GM18519 (cell line): ENCODE measurements at regions not wholly inside any gene's neighbourhood (a gene's known extent, or its start where the extent isn't known, plus 50 kb on each side); places are given as distances from the start of the nearest gene placed in this dataset.

Experiments
- ATAC-seq: cut with Tn5 transposase; IDR thresholded peaks from one replicate; pipeline ENCODE4 v1.9.1; 2021; ENCODE audit warnings: mild to moderate bottlenecking, moderate library complexity; ENCODE audit not compliant: unreplicated experiment, low FRiP score

DNA sequence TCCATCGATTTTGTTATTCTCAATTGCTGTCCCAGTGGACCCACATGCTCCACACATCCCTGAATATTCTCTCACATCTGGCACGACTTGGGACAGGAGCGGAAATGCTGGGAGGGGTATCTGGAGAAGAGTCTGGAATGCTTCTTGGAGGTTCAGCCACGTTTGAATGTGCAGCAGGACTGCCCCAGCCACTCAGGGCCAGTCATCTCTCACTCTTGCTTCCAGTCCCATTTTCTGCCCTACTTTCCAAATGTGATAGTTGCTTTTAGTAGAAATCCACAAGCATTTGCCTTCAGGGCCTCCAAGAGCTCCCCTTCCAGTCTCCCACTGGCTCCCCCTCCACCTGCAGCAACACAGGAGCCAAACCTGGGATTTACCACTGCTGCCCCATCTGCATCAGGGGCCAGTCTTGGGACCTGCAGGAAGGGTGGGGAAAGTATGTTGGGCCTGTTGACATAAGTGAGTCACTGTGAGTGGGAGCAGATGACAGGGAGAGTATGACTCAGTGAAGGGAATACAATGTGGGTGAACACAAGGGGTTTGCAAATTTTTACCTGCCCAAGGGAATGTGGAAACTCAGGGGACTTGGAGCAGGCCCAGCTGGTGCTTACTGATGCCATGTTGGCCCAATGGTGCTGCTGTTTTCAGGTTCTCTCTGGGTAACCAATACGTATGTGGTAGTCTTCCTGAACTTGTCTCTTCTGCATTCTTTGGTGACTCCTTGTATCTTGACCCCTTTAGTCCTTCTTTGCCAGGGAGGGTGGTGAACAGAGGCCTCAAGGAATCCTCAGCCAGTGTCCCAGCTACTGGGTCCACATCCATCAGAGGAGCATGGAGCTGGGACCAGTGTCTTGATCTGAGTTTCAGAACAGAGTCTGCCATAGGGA lies 78.8 kb upstream of the CRHR1 start:
- no peak for ATAC-seq

DNA sequence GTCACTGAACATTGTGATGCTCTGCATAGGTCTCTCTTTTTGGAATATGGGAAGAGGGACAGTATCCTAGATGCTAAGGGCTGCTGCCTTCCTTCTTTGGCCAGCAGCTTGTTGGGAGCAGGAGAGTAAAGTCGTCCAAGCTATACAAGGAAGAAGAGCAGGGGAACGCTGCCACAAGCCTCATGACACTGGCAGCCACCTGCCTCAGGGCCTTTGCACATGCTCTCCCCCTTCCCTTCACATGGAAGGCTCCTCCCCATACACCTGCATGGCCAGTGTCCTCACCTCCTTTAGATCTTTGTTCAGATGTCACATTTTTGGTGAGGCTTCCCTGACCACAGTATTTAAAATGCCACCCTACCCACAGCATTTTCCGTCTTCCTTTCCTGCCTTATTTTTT lies 78.1 kb upstream of the CRHR1 start:
- ATAC-seq, result no peak

DNA sequence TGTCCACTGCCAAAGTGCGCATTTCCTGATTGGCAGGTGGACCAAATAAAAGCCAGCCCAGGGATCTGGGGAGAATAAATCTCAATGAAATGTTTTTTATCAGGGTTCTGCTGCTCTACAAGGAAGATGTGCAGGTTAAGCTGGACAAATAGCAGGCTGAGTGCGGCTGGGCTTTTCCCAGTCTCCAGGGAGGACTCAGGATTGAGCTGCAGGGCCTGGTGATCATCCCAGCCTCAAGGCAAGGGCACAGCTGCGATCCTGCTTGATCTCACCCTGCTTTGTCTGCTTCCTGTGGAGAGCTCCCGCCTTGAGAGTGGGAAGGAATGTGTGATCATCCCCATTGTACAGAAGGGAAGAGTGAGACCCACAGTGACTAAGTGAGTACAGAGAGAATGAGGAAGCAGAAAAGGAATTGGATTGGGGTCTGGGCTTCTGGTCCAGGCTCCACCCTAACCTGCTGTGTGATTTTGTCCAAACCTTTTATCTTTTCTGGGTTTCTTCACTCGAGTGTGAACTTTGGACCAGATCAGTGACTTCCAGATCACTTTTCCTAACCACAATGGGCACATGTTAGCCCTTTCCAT lies 75.3 kb upstream of the CRHR1 start:
- no peak for ATAC-seq

DNA sequence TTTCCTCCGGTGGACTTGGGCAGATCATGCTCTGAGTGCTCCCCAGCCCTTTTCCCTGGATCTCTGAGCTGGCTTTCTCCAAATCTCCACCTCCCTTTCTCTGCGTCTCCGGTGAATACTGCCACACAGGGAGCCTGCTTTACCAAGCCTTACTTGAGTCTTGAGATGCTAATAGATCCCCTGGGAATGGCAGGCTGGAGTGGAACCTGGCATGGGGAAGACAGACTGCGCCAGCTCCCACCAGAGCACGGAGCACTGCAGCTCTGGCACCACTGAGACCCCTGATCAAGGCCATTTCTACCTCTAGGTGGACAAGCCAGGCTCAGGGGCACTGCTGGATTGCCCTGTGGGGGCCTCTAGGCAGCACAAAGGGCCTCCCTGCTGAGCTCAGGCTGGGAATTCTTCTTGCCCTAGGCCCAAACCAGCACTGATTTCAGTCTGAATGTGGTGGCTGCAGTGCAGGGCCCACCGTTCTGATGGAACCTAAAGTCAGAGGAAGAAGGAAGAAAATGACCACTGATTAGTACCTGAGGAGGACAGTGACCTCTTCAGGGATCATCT lies 74.3 kb upstream of the CRHR1 start:
- no peak for ATAC-seq

DNA sequence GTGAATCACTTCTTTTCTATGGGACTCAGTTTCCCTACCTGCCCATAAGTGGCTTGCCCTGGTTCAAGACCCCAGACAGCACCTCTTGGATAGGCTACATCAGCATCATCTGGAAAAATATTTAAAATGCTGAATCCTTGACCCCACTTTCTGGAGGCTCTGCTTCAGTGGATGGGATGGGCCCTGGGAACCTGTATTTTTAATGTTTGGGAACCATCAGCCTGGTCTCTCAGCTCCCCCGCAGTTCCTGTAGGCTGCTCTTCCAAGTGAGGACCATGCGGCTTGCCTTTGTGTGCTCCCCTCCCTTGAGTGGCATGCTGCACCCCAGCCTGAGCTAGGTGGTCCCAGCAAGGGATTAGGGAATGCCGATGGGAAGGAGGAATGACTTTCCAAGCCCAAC lies 68.3 kb upstream of the CRHR1 start:
- no peak for ATAC-seq

DNA sequence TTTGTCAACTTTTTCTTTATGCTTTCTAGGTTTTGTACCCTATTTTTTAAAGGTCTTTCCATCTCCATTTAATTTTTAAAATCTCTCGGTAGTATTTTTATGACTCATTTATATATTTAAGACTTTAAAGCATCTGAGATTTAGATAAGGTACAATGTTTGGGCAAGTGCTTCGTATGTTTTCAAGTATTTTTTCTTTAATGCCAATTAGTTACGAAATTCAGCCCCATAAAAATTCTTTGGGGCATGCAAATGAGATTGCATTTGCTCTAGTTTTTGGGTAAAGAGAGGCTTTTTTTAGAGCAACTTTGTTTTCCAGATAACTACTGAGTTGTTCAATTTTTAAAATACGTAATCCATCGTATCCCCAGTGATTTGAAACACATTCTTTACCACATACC lies 65.3 kb upstream of the CRHR1 start:
- ATAC-seq, result no peak

DNA sequence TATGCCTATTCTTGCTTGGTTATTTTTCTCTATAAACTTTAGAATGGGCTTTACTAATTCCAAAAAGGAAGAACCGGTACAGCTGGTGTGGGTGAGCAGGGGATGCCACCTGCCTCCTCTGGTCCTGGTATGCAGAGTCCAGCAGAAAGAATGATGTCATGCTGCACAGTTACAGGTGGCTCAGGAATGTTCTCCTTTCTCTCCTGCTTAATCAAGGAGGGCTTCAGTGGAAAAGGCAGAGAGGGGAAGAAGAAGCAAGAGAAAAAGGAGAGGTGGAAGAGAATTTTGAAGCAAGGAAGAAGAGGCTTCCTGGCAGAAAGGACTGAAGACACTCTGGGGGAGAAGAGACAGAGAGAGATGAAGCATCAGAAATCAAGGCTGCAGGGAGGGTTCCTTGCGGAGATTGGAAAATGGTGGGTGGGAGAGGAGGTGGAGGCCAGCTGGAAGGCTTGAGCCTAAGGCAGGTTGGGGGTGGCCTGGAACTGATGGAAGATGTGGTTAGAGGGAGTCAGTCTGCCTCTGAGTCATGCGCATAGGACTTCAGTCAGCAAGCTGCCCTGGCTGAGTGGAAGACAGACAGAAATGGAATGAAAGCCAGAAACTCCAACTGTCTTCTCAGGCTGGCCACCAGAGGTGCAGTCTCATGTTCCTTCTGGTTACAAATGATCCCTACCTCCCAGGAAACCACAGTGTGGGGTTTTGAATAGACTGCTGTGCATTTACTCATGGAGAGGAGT lies 64.6 kb upstream of the CRHR1 start:
- ATAC-seq, result no peak

DNA sequence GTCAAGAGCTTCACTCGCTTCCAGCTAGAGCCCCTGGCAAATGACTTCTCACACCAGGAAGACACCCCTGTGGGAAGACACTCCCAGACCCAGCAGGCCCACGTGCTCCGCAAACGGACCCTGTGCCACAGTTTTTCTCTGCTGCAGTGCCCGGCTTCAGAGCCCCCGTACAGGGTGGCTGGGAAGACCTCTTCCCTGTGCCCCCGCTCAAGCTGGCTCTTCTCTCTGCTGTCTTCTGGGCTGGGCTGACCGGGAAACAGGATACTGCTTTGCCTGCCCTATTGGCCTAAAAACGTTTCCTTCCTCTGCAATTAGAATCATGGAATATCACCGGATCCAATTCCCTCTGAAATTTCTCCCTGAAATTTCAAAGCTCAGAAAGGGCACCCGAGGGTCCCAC lies 63.7 kb upstream of the CRHR1 start:
- ATAC-seq, result no peak

DNA sequence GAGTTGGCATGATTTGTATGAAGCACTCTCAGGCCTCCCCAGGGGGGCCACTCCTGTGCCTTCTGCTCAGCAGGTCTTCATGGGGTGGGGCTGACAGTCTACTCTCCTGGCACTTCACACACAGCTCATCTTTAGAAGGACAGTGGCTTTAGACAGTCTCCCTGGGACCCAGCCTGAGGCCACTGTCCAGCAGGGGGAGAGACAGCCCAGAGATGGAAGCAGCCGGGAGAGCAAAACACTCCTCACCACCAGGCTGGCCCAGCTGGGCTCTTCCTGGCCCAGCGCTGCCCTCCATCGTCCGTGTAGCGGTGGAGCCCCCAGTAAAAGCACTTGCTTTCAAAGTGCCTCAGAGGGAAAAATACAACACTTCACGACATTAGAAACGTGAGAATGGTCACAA lies 62.0 kb upstream of the CRHR1 start:
- ATAC-seq, result no peak

DNA sequence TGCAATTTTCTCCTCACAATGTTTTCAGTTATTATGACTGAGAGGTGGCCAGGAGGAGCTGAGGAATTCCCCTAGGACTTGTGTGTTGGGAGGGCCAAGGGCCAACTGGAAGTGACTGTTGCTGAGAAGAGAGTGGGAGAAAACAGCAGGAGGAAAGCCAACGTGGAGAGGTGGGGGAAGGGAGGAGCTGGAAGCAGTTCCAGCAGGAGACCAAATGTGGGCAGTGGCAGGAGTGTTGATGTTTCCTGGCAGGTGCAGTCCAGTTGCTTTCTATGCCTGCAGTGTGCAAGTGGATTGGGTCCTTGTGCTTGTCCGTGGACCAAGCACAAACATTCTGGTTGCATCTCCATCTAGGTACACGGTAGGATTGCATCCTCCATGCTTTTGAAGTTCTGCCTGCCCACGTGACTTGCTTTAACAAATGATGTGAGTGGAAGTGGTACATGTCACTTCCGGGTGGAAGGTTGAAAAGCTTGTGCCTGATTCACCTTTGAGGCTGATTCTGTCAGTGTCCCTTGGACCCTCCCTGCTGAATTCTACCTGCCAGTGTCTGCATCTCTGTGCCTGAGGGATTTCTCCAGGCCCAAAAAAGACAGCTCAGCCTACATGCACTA lies 54.7 kb upstream of the CRHR1 start:
- no peak for ATAC-seq

DNA sequence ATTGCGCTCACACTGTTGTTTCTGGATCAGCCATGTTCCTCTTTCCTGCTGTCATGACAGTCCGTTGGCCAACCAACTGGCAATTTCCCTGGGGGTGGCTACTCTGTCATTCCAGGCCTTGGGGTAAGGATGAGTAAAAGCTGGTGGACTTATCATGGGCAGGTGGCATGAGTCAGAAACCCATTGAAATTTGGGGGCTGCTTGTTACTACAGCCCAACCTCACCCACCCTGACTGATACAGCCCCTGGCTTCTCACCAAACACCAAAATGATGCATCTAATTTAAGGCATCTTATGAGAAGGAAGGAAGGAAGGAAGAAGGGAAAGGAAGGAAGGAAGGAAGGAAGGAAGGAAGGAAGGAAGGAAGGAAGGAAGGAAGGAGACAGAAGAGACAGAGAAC lies 53.9 kb upstream of the CRHR1 start:
- no peak for ATAC-seq

DNA sequence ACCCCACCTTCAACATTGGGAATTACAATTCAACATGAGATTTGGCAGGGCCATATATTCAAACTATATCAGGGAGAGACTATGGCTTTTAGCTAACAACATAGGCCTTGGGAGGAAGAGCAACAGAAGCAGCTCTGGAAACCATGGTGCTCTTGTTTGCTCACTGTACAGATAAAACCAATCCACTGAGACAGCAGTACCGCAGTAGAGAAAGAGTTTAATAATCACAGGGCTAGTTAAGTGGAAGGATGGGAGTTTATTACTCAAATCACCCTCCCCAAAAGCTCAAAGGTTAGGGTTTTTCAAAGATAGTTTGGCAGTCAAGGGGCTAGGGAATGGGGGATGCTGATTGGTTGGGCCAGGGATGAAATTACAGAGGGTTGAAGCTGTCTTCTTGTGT lies 52.7 kb upstream of the CRHR1 start:
- no peak for ATAC-seq

DNA sequence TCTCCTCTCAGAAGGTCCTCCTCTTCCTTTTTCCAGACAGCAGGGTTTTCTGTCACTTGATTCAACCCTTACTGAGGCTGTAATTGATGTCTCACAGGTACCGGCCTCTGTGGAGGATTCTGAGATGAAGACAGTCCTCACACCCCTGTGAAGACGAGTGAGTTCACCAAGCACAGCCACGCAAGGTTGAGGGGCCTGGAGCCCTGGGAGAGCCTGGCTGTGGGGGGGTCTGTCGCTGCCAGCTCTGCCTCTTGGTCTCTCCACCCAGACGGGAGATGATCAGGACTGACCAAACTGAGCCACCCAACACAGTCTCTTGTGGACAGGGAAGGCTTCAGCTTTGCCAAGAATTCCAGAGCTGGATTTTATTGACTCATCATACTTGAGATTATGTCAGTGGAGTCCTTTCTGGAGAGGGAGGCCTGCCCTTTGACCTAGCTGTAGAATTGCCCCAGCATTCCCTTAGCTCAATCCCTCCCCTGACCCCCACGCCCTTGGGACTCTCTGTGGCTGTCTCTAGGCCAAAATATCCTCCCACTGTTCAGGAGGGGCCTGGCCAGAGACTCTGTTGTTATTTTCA lies 51.1 kb upstream of the CRHR1 start:
- no peak for ATAC-seq

DNA sequence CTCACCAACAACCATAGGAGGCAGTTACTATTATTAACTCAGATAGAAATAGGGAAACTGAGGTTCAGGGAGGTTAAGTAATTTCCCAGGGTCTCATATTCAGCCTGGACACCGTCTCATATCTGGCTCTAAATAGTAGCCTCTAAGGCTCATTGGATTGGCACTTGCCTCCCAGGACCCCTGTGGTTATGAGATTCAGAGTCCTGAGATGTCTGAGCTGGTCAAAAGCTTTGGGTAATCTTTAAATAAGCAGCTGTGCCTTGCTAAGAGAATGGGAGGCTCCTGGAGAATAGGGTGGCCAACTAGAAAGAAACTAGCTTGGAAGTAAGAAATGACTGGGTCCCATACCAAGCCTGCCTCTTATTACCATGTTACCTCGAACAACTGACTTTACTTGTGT lies 50.3 kb upstream of the CRHR1 start:
- ATAC-seq, result no peak
